K562 (cell line): ENCODE measurements at regions not wholly inside any gene's neighbourhood (a gene's known extent, or its start where the extent isn't known, plus 50 kb on each side); places are given as distances from the start of the nearest gene placed in this dataset.

Experiments
- CCAR2 ChIP-seq: fragments of 200-400 bp; formaldehyde crosslinking; IDR thresholded peaks from 2 replicates; pipeline ENCODE4 v1.6.1; 2017; ENCODE audit warnings: mild to moderate bottlenecking, low read depth, low read length
- CTBP1 ChIP-seq: fragments of 450-650 bp; IDR thresholded peaks from 2 replicates; pipeline ENCODE4 v1.6.1; 2016; ENCODE audit warnings: borderline replicate concordance
- CXXC5 ChIP-seq: fragments of 250-450 bp; sonication (Bioruptor Pico); IDR thresholded peaks from 2 replicates; pipeline ENCODE4 v1.8.0; 2022; ENCODE audit warnings: inconsistent platforms, mild to moderate bottlenecking, moderate library complexity
- DMBX1 ChIP-seq: fragments of 250-450 bp; sonication (Bioruptor Pico); IDR thresholded peaks from 2 replicates; pipeline ENCODE4 v1.8.0; 2022; ENCODE audit warnings: inconsistent platforms, mild to moderate bottlenecking, moderate library complexity, borderline replicate concordance
- GABPA ChIP-seq: fragments of 200-800 bp; sonication (Bioruptor generic); conservative IDR thresholded peaks from 2 replicates; pipeline ENCODE4 v1.6.1; 2016; ENCODE audit warnings: low read depth, missing genetic modification characterization, missing compliant biosample characterization
- MAFK ChIP-seq: IDR thresholded peaks from 2 replicates; pipeline ENCODE4 v1.6.1; 2011; ENCODE audit warnings: low read length, improper control_type of control experiment
- MAZ ChIP-seq, 2 experiments: fragments of 450-650 bp in 1 of 2; sonication (generic) in 1 of 2; formaldehyde crosslinking; IDR thresholded peaks in 1 of 2; conservative IDR thresholded peaks in 1 of 2; 2 replicates each; pipeline versions ENCODE4 v1.4.0 to v1.5.0; 2020; ENCODE audit warnings: mild to moderate bottlenecking in 1 of 2, missing genetic modification reagents in 1 of 2
- NCOA6 ChIP-seq: fragments of 450-650 bp; IDR thresholded peaks from 2 replicates; pipeline ENCODE4 v1.6.1; 2017; ENCODE audit warnings: mild to moderate bottlenecking
- NR1H2 ChIP-seq: sonication (generic); formaldehyde crosslinking; IDR thresholded peaks from 2 replicates; pipeline ENCODE4 v1.4.0; 2020; ENCODE audit warnings: mild to moderate bottlenecking, missing genetic modification reagents
- NR2C2 ChIP-seq, 2 experiments: fragments of 200-800 bp in 1 of 2; sonication (Bioruptor generic) in 1 of 2; sonication (generic) in 1 of 2; formaldehyde crosslinking in 1 of 2; IDR thresholded peaks; 2 replicates each; pipeline versions ENCODE4 v1.6.1 to v1.8.0; 2016 to 2022; ENCODE audit warnings: mild to moderate bottlenecking in 1 of 2, missing compliant biosample characterization in 1 of 2, missing genetic modification characterization in 1 of 2, missing genetic modification reagents in 1 of 2
- PCBP2 ChIP-seq: fragments of 200-400 bp; formaldehyde crosslinking; IDR thresholded peaks from 2 replicates; pipeline ENCODE4 v1.6.1; 2018; ENCODE audit warnings: low read length, low read depth, mild to moderate bottlenecking, moderate library complexity; ENCODE audit not compliant: poor library complexity, severe bottlenecking
- PTRF ChIP-seq: fragments of 450-650 bp; IDR thresholded peaks from 2 replicates; pipeline ENCODE4 v1.6.1; 2016; ENCODE audit warnings: mild to moderate bottlenecking, missing genetic modification characterization, missing compliant biosample characterization
- PURB ChIP-seq: sonication (generic); formaldehyde crosslinking; IDR thresholded peaks from 2 replicates; pipeline ENCODE4 v1.9.0; 2021; ENCODE audit warnings: low read depth, mild to moderate bottlenecking, missing genetic modification reagents
- RBFOX2 ChIP-seq: fragments of 200-400 bp; formaldehyde crosslinking; IDR thresholded peaks from 2 replicates; pipeline ENCODE4 v1.6.1; 2017; ENCODE audit warnings: low read depth, mild to moderate bottlenecking, low read length, moderate library complexity
- SIN3B ChIP-seq: fragments of 450-650 bp; IDR thresholded peaks from 2 replicates; pipeline ENCODE4 v1.6.1; 2017; ENCODE audit warnings: low read depth, mild to moderate bottlenecking, moderate library complexity
- SNIP1 ChIP-seq: fragments of 450-650 bp; IDR thresholded peaks from 2 replicates; pipeline ENCODE4 v1.7.1; 2017; ENCODE audit warnings: low read depth, mild to moderate bottlenecking
- SREBF2 ChIP-seq: sonication (generic); formaldehyde crosslinking; IDR thresholded peaks from 2 replicates; pipeline ENCODE4 v1.4.0; 2020; ENCODE audit warnings: mild to moderate bottlenecking, missing genetic modification reagents
- U2AF1 ChIP-seq: fragments of 200-400 bp; formaldehyde crosslinking; optimal IDR thresholded peaks from 2 replicates; pipeline ENCODE3; 2017; ENCODE audit warnings: mild to moderate bottlenecking, low read depth, low read length, moderate library complexity
- WHSC1 ChIP-seq: IDR thresholded peaks from one replicate; pipeline ENCODE4 v1.6.1; 2012; ENCODE audit warnings: low read length, control low read depth, inconsistent platforms
- ZNF224 ChIP-seq: sonication (generic); formaldehyde crosslinking; IDR thresholded peaks from 2 replicates; pipeline ENCODE4 v1.8.0; 2022; ENCODE audit warnings: mild to moderate bottlenecking, missing genetic modification reagents
- ZNF354B ChIP-seq: fragments of 250-450 bp; sonication (Bioruptor Pico); IDR thresholded peaks from 2 replicates; pipeline ENCODE4 v1.4.0; 2020
- ZNF583 ChIP-seq: fragments of 250-450 bp; sonication (Bioruptor Pico); IDR thresholded peaks from 2 replicates; pipeline ENCODE4 v1.4.0; 2020
- ZNF77 ChIP-seq: fragments of 250-450 bp; sonication (Bioruptor Pico); IDR thresholded peaks from 2 replicates; pipeline ENCODE4 v1.5.0; 2020
- TF ChIP-seq, protein P1 (sequence below): fragments of 450-650 bp; IDR thresholded peaks from 2 replicates; pipeline ENCODE4 v1.6.1; 2014; ENCODE audit warnings: low read depth, mild to moderate bottlenecking, moderate library complexity, borderline replicate concordance
- TF ChIP-seq, protein P2 (sequence below): fragments of 250-450 bp; sonication (Bioruptor Pico); IDR thresholded peaks from 2 replicates; pipeline ENCODE4 v1.5.0; 2021
- TF ChIP-seq, protein P3 (sequence below): sonication (generic); formaldehyde crosslinking; IDR thresholded peaks from 2 replicates; pipeline ENCODE4 v1.8.1; 2022; ENCODE audit warnings: missing genetic modification reagents
- TF ChIP-seq, protein P4 (sequence below): fragments of 450-650 bp; IDR thresholded peaks from 2 replicates; pipeline ENCODE4 v1.6.1; 2017; ENCODE audit warnings: antibody characterized with exemption

DNA sequence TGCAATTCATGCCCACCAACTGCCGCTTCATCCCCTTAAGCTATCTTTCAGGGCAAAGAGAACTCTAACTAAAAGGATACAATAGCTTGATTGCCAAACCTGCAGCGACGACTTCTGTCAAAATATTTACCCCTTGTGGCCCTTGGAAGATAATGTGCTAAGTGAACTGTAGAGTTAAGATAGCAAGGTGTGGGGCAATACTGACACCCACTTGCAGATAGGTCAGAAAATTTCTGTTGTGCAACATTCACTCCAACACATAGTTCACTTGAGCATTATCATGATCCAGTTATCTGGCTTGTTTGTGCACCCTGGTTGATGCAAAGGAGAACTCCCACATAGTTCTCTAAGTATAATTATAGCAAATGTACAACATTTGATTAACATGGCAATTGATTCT is 55.6 kb downstream of the RHOXF2B start (continued):
- TF ChIP-seq, protein P1, sequence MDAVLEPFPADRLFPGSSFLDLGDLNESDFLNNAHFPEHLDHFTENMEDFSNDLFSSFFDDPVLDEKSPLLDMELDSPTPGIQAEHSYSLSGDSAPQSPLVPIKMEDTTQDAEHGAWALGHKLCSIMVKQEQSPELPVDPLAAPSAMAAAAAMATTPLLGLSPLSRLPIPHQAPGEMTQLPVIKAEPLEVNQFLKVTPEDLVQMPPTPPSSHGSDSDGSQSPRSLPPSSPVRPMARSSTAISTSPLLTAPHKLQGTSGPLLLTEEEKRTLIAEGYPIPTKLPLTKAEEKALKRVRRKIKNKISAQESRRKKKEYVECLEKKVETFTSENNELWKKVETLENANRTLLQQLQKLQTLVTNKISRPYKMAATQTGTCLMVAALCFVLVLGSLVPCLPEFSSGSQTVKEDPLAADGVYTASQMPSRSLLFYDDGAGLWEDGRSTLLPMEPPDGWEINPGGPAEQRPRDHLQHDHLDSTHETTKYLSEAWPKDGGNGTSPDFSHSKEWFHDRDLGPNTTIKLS, result no peak
- no peak for TF ChIP-seq ZNF224 (CRISPR knock-in tag)
- peak; percentile 55 for TF ChIP-seq CTBP1
- TF ChIP-seq U2AF1, result no peak
- TF ChIP-seq CCAR2, result no peak
- TF ChIP-seq PTRF (tag), result no peak
- TF ChIP-seq PURB (CRISPR knock-in tag), result no peak
- no peak for TF ChIP-seq DMBX1 (CRISPR knock-in tag)
- TF ChIP-seq GABPA (tag), result no peak
- TF ChIP-seq SNIP1, result no peak
- TF ChIP-seq WHSC1, result no peak
- no peak for TF ChIP-seq MAZ (CRISPR knock-in tag; conservative IDR thresholded peaks at IDR 0.05 in 1 of 2, IDR thresholded peaks at IDR 0.05 in 1 of 2)
- no peak for TF ChIP-seq SIN3B
- TF ChIP-seq NR1H2 (CRISPR knock-in tag), result no peak
- TF ChIP-seq ZNF354B (CRISPR knock-in tag), result no peak
- TF ChIP-seq, protein P2, sequence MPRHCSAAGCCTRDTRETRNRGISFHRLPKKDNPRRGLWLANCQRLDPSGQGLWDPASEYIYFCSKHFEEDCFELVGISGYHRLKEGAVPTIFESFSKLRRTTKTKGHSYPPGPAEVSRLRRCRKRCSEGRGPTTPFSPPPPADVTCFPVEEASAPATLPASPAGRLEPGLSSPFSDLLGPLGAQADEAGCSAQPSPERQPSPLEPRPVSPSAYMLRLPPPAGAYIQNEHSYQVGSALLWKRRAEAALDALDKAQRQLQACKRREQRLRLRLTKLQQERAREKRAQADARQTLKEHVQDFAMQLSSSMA (CRISPR knock-in tag), result no peak
- no peak for TF ChIP-seq MAFK
- no peak for TF ChIP-seq ZNF583 (CRISPR knock-in tag)
- no peak for TF ChIP-seq PCBP2
- TF ChIP-seq, protein P3, sequence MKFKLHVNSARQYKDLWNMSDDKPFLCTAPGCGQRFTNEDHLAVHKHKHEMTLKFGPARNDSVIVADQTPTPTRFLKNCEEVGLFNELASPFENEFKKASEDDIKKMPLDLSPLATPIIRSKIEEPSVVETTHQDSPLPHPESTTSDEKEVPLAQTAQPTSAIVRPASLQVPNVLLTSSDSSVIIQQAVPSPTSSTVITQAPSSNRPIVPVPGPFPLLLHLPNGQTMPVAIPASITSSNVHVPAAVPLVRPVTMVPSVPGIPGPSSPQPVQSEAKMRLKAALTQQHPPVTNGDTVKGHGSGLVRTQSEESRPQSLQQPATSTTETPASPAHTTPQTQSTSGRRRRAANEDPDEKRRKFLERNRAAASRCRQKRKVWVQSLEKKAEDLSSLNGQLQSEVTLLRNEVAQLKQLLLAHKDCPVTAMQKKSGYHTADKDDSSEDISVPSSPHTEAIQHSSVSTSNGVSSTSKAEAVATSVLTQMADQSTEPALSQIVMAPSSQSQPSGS (CRISPR knock-in tag), result no peak
- no peak for TF ChIP-seq RBFOX2
- no peak for TF ChIP-seq NR2C2 (CRISPR knock-in tag; IDR thresholded peaks at IDR 0.05)
- peak; percentile 41; the same call in 1 of the 2 replicates for TF ChIP-seq NR2C2 (tag; IDR thresholded peaks at IDR 0.05)
- TF ChIP-seq, protein P4, sequence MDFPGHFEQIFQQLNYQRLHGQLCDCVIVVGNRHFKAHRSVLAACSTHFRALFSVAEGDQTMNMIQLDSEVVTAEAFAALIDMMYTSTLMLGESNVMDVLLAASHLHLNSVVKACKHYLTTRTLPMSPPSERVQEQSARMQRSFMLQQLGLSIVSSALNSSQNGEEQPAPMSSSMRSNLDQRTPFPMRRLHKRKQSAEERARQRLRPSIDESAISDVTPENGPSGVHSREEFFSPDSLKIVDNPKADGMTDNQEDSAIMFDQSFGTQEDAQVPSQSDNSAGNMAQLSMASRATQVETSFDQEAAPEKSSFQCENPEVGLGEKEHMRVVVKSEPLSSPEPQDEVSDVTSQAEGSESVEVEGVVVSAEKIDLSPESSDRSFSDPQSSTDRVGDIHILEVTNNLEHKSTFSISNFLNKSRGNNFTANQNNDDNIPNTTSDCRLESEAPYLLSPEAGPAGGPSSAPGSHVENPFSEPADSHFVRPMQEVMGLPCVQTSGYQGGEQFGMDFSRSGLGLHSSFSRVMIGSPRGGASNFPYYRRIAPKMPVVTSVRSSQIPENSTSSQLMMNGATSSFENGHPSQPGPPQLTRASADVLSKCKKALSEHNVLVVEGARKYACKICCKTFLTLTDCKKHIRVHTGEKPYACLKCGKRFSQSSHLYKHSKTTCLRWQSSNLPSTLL, result no peak
- peak; percentile 24; the same call in 1 of the 2 replicates for TF ChIP-seq CXXC5 (CRISPR knock-in tag)
- no peak for TF ChIP-seq SREBF2 (CRISPR knock-in tag)
- no peak for TF ChIP-seq ZNF77 (CRISPR knock-in tag)
- no peak for TF ChIP-seq NCOA6
